ENCODE measurements at regions not wholly inside any gene's neighbourhood (a gene's known extent, or its start where the extent isn't known, plus 50 kb on each side); places are given as distances from the start of the nearest gene placed in this dataset.

DNA sequence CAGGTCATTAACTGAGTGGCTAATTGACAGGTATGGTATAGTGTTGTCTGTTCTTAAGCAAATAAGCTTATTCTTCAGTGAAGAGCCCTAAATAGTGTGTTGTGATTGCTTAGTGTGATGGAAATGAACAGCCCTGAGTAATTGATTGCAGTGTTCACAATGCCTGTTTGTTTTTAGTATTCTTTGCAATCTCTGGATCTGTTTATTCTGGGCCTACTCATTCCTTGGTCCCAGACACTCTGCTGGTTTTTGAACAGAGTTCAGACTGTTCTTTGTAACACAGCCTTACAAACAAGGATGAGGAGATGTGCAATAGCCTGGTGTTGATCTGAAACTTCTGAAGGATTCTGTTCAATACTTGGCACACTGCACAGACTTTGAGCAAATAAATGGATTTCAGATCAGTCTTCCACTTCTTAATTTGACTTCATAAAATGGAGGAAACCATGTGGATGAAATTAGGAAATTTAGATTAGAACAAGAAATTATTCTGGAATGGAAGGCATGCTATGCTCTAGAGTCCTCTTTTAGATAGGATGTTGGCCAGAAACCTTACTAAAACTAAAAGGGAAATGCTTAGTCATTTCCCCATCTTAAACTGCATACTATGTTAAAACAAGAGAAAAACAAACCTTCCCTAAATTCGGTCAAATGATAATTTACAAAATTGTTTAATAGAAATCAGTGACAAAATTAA, 444.2 kb upstream of the SEMA3D start:
- intact Hi-C loops (cut with DNase I): no loop called here
- no peak for DNase-seq (ENCODE audit: low spot score)

DNA sequence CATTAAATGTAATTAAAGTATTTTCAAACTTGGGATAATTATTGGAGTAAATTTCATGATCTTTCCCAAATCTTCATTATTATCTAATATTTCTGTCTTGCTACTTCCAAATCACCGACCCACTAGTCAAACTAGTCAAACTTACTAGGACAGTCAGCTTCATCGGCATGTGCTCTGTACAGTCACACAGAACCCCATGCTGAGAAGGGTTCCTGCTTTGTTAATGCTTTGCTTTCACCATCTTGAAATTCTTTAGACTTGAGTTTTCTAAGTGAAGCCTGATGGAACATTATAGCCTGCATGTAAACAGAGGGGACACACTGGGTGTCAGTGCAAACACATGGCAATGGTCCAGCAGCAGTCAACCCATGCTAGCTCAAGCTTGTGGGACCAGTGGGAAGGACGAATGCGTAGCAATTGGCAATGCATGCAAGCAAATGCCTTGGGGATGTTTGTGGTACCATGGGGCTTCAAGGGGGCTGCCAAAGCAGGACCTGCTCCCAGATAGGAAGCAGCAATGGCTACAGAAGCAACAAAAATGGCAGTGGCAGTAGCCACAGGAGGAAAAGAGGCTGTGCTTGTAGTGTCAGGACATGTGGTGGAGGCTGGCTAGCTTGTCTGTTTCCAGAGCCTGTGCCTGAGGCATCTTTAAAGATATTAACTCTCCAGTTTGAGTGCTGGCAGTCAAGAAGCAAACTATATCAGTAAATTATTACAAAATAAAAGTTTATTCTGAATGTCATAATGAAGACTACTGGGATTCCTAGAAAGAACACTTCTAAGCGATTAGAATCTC, 441.1 kb upstream of the SEMA3D start:
- DNase-seq (ENCODE audit: low spot score): no peak
- intact Hi-C loops (cut with DNase I): no loop called here

DNA sequence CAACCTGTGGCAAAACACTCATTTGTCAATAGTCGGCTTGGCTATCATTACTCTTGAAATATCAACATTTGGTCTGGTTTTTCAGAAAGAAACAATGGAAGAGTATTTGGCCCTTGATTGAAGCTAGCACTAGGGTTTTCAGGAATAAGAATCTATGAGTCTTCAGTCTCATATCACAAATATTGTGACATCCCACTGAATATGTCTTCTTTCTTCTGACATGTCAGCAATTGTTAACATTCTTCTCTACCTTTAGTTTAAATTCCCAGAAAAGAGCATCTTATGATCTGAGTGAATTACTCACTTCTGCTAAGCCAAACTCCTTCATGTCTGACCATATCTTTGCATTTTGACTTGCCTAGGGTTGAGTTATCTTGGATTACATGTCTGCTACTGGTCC, 435.2 kb upstream of the SEMA3D start:
- intact Hi-C loops (cut with DNase I): no loop called here
- no peak for DNase-seq (ENCODE audit: low spot score)

DNA sequence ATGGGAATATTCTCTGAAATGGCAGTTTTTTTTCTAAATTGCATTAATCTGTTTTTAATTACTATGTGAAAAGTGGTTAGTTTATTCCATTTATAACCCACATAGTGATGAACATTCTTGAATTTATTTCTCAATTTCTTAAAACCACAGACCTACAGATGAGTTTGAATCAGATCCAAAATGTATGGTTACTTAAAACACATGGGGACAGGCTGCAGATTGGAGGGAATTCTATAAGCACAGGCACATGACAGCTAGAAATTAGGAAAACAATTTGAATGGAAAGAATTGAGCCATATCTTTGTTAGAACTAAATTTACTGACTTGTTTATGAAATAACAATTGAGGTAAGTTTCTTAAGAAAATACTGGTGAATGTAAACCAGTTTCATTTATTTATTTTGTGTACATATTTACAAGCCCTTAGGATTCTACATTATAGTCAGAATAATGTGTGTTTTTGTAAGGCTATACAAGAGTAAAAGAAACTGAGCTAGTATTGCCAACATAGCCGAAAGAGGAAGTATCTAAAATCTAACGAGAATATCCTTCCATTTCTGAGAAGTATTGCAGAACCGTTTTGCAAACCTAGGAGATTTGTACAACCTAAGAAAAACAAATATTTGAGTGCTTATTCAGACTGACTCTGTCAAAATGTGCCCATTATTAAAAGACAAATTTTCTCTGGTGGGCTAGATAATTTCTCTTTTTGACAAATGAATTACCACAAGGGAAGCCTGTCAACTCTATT, 434.3 kb upstream of the SEMA3D start:
- DNase-seq (ENCODE audit: low spot score): no peak
- intact Hi-C loops (cut with DNase I): no loop called here

DNA sequence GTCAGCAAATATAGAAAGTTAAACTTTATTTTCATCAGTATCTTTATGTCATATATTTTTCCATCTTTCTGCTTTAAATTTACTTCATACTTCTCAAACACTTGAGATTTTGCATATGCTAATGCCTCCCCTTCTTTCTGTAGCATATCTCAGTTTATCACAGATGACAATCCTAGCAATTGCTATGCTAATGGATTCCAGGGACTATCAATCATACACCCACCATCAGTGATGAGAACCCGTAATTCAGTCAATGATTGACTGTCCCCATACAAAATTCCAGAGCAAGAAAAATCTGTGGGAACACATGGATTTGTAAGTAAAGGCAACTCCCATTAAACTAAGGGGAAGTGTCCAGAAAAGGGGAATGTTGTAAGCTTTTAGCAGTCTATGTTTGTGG, 432.4 kb upstream of the SEMA3D start:
- DNase-seq (ENCODE audit: low spot score): no peak
- intact Hi-C loops (cut with DNase I): no loop called here

DNA sequence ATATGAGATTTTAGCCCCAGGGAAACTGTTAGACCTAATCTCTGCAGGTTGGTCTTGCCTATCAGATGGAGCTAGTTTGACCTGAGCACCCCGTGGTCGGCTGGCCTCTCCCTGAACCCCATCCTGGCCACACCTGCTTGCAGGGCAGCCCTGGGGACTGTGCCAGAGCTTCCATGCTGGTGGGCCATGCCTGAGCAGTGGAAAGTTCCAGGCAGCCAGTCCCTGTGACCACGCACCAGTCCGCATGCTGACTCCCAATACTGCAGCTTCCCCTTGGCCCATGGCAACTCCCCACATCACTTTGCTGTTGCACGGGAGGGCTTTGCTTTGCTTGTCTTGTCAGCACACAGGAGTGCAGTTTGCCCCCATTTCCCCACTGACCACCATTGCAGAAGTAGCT, 427.8 kb upstream of the SEMA3D start:
- intact Hi-C loops (cut with DNase I): no loop called here
- no peak for DNase-seq (ENCODE audit: low spot score)

DNA sequence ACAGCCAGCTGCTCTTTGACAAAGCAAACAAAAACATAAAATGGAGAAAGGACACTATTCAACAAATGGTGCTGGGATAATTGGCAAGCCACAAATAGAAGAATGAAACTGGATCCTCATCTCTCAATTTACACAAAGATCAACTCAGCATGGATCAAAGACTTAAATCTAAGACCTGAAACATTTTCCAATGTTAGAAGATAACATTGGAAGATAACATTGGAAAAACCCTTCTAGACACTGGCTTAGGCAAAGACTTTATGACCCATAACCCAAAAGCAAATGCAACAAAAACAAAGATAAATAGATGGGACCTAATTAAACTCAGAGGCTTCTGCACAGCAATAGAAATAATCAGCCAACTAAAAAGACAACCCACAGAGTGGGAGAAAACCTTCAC, 425.7 kb upstream of the SEMA3D start:
- intact Hi-C loops (cut with DNase I): no loop called here
- no peak for DNase-seq (ENCODE audit: low spot score)

DNA sequence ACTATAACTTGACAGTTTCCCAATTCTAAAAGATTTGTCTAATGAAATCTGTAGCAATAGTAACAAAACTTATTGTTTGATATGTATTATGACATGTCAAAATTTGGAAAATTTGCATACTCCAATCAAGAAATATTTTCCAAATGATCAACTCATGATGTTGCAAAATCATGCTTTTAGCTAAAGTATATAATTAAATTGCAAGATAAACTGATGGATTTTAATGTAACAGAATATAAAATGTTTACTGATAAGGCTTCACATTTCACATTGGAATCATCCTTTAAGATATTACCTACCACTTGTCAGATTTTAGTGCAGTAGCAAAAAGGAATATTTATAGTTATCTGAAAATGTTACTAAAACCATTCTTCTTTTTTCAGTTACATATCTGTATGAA, 421.9 kb upstream of the SEMA3D start:
- intact Hi-C loops (cut with DNase I): no loop called here
- DNase-seq (ENCODE audit: low spot score): no peak

DNA sequence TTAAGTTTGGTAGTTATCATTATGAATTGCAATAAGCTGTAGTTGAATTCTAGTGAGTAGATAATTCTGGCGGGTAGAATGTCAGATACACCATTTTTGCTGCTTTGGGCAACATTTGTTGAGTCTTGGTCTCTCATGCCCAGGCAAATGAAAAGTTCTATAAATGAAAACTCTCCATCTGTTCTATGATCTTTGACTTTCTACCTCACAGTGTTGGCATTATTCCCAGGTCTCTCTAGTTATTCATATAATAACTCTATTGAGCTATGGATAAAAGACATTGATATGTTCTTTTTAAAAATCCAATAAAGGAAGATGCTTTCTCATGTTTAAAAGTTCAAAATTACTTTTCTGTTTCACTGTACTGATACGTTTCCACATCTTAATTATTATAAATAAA, 415.3 kb upstream of the SEMA3D start:
- intact Hi-C loops (cut with DNase I): no loop called here
- DNase-seq (ENCODE audit: low spot score): no peak

DNA sequence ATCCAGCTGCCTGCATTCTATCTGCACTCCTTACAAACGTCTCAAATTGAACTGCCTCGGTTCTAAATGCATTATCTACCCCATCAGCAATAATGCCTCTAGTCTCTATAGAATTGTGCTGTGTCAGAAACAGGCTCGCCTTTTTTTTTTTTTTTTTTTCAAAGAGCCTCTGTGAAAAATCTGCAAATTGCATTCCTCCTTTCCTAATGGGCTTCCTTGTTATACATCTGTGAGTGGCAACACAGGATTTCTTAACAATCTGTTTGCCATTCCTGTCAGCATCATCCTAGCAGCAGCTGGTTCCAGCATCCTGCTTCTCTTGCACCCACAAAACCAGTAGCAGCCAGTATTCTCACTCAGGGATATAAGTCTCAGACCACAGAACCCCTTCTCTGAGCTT, 413.5 kb upstream of the SEMA3D start:
- intact Hi-C loops (cut with DNase I): no loop called here
- no peak for DNase-seq (ENCODE audit: low spot score)

DNA sequence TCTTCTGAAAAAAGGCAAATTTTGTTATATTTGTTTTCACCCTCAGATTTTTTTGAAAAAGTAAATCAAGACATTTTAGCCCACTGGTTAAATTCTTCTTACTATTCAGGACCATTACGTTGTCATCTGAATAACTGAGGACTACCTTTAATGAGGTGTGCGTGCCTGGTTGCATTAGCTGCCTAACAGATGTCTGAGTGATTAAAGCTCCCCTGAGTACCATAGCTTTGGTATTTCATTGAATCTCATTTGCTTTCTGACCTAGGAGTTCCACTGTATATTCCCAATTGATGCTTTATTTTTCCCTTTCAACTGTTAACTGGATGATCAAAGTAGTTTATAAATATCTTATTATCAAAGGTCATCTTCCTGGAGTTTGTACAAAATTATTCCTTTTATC, 410.0 kb upstream of the SEMA3D start:
- no peak for DNase-seq (ENCODE audit: low spot score)
- intact Hi-C loops (cut with DNase I): no loop called here

DNA sequence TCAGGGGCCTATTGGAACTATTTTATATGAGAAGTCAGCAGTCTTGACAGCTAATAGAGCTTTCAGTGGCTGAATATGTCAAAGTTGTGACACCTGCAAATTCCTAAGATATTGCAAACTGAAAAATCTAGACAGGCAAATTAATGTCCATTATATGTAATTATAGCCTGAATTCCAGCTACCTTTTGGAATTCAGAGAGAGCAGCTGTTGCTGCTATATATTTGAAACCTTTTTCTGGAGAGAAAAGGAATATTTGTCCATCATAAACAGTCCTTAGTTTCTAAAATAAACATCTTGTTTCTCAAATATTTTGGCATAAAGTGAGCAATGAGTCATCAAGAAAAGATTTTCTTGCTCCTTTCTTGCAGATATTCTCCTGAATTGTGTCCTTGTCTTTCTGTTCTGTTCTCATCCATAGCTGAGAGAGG, 408.9 kb upstream of the SEMA3D start:
- intact Hi-C loops (cut with DNase I): no loop called here
- no peak for DNase-seq (ENCODE audit: low spot score)

DNA sequence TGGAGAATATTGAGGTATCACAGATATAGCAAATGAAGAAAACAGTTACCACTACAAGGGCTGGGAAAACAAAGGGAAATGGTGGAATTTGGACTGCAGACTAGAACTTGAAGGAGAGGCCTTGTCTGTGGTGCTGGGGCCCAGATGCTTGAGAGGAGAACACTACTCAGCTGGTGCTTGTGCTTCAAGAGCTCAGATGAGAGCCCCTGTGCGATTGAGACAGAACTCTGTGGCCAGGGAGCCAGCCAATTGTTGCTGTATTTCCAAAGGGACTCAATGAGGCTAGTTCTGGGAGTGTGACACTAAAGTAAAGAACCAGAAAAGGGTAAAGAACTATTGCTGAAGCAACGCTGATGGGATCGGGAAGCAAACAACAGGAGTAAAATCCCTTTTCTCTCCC, 406.5 kb upstream of the SEMA3D start:
- DNase-seq (ENCODE audit: low spot score): no peak
- intact Hi-C loops (cut with DNase I): no loop called here

DNA sequence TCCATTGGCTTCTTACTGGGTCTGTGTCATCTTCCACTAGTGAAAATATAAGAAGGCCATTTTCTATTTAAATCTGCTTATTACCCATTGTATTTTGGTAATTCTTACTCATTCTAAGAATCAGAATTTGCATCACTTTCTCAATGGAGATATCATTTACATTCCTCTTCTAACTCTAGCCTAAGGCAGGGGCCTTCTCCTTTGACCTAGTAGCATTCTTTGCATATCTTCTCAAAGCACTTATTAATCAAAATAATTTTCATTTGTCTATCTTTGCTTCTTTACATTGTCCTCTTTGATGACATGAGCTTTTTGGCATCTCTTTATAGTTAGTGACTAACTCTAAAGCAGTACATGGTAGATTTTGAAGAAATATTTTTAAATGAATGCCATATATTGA, 400.9 kb upstream of the SEMA3D start:
- no peak for DNase-seq (ENCODE audit: low spot score)
- intact Hi-C loops (cut with DNase I): no loop called here

DNA sequence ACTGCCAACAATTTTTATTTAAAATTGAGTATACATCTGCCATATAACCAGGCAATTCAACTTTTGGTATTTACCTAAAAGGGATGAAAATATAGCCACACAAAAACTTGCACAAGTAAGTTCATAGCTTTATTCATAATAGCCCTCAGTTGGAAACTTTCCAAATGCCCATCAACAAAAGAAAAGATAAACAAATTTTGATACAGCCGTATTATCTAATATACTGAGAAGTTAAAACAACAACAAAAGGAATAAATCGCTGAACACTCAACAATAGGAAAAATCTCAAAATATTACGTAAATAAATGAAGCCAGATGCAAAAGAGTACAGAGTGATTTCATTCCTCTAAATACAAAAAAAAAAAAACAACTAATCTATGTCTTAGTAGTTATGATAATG, 399.2 kb upstream of the SEMA3D start:
- DNase-seq (ENCODE audit: low spot score): no peak
- intact Hi-C loops (cut with DNase I): no loop called here

DNA sequence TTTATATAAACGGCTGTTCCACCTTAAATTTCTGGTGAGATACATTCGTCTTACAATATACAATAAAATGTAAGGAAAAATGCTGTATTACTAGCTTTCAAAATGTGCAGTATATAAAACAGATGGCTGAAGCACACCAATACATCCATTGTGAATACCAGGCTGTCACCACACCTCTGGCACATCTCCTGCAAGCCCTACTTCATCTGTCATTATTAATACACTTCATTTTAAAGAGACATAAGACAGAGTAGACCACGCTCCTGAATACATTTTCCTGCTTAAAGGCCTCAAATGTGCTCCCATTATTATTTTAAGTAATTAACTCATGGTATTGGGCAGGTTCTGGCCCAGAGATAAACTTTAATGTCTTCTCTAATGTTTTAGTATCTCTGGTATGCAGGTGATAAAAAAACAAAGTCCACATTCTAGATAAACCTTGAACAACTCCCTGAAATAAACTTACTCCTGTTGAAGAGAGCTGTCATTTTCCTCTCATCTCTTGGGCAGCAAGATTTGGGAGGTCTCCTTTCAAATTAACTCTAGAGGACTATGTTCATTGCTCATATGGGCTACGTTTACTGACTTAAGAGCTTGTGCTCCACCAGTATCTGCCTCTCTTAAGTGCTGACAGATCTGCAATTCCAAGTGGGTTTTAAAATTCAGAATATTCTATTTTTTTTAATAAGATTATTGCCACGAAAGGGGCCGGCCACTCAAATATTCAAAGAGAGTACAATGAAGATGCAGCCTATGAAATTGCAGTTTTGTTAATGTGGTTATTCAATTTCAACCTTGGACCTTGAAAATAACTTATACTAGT, 396.5 kb upstream of the SEMA3D start:
- no peak for DNase-seq (ENCODE audit: low spot score)
- intact Hi-C loops (cut with DNase I): no loop called here

DNA sequence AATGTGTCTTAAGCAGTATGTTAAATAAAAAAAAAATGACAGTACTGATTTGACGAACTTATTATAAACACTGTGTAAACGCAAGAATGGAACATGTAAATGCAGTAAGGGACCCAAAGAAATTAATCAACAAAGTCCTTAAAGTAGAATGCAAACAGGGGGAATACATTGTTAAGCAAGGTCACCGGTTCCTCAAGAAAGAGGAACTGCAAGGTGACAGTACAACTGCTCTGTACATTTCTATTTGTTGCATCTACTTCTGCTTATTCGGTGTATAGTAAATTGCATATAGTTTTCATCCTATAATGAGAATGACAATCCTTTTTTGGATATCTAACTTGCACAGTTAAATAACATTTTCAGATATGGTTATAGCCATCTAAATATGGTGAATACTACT, 387.0 kb upstream of the SEMA3D start:
- intact Hi-C loops (cut with DNase I): no loop called here
- no peak for DNase-seq (ENCODE audit: low spot score)

DNA sequence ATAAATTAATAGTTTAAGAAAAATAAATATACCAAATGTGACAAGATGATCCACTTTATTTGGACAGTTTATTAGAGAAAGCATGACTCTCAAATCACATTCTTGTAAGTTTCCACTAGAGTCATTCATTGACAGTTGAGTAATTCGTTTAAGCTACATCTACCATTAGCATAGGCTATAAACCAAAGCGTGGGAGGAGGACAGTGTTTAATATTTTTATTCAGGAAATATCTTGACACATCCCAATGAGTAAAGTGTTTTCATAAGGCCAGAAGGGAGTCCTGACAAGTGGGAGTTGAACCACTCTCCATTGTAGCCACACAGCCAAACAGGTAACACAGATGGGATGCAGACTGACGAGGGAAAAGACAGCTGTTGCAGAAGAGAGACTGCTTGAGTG, 386.5 kb upstream of the SEMA3D start:
- intact Hi-C loops (cut with DNase I): no loop called here
- DNase-seq (ENCODE audit: low spot score): no peak

DNA sequence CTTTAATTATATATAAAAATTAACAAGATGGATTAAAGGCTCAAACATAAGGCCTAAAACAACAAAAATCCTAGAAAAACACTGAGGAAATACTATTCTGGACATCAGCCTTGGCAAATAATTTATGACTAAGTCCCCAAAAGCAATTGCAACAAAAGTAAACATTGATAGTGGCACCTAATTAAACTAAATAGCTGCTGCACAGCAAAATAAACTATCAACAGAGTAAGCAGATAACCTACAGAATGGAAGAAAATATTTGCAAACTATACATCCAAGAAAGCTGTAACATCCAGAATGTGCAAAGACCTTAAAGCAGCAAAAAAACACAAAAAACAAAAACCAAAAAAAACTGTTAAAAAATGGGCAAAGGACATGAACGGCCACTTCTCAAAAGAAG, 384.0 kb upstream of the SEMA3D start:
- intact Hi-C loops (cut with DNase I): no loop called here
- no peak for DNase-seq (ENCODE audit: low spot score)

DNA sequence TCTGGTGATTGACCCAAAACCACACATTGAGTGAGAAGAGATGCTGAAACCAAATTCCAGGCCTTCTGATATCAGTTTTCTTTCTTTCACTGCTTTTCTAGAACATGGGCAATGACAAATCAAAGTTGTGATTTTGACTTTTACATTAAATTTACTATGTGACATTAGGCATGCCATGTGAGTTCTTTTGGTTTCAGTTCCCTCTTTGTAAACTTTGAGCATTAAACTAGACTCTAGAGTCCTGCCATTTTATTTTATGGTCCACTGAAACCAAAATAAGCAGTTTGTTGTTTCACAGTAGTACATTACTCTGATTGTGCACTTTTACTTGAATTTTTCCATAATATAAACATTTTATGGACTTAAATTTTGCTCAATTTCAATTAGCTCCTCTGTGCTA, 381.1 kb upstream of the SEMA3D start:
- DNase-seq (ENCODE audit: low spot score): no peak
- intact Hi-C loops (cut with DNase I): no loop called here

Data from cardiac septum (tissue), 1 donor.